ENCODE measurements at regions not wholly inside any gene's neighbourhood (a gene's known extent, or its start where the extent isn't known, plus 50 kb on each side); places are given as distances from the start of the nearest gene placed in this dataset.

- POLR2A ChIA-PET: interaction anchor here (1.0 kb wide), 1 partner anchor 26 kb away, joined by 3 read pairs; no protein-coding TSS in a partner anchor
- Histone ChIP-seq H3K27me3 (ENCODE audit: control insufficient read depth, insufficient read depth, low read length) (peaks cover 8% of the 10 kb centered on the region), H3K27ac (ENCODE audit: low read depth, low read length) (no peak overlapping the region), H3K4me3 (ENCODE audit: low read depth, low read length) (no peak overlapping the region), H3K9me3 (ENCODE audit: control insufficient read depth, insufficient read depth, low read length) (peaks cover 5% of the 10 kb centered on the region; the same call in 1 of the 2 replicates)
- no peak for TF ChIP-seq CTCF (IDR thresholded peaks at IDR 0.05; ENCODE audit: low read depth, low read length)
- DNase-seq (ENCODE audit: low read depth, low spot score): no peak
- CTCF ChIA-PET: interaction anchor here (1.7 kb wide), 1 partner anchor 883 kb away, joined by 3 read pairs; no protein-coding TSS in a partner anchor
These were observed 189.3 kb downstream of the ANAPC1 start for GRCh38 chr2:111694700-111695101.

GRCh38 chr2:111695441-111696007 is 188.5 kb downstream of the ANAPC1 start:
- no peak for TF ChIP-seq CTCF (IDR thresholded peaks at IDR 0.05; ENCODE audit: low read depth, low read length)
- Histone ChIP-seq H3K27me3 (ENCODE audit: control insufficient read depth, insufficient read depth, low read length) (peaks cover 6% of the 10 kb centered on the region), H3K9me3 (ENCODE audit: control insufficient read depth, insufficient read depth, low read length) (peaks cover 5% of the 10 kb centered on the region; the same call in 1 of the 2 replicates), H3K27ac (ENCODE audit: low read depth, low read length) (no peak overlapping the region), H3K4me3 (ENCODE audit: low read depth, low read length) (no peak overlapping the region)
- no peak for DNase-seq (ENCODE audit: low read depth, low spot score)
- CTCF ChIA-PET: no interaction called here
- POLR2A ChIA-PET: interaction anchor here (1.0 kb wide), 1 partner anchor 27 kb away, joined by 3 read pairs; no protein-coding TSS in a partner anchor

GRCh38 chr2:111696226-111696625 is 187.8 kb downstream of the ANAPC1 start:
- no peak for TF ChIP-seq CTCF (IDR thresholded peaks at IDR 0.05; ENCODE audit: low read depth, low read length)
- ChIA-PET CTCF (no interaction called here), POLR2A (no interaction called here)
- Histone ChIP-seq H3K27me3 (ENCODE audit: control insufficient read depth, insufficient read depth, low read length) (peaks cover 2% of the 10 kb centered on the region), H3K27ac (ENCODE audit: low read depth, low read length) (no peak overlapping the region), H3K4me3 (ENCODE audit: low read depth, low read length) (no peak overlapping the region), H3K9me3 (ENCODE audit: control insufficient read depth, insufficient read depth, low read length) (peaks cover 6% of the 10 kb centered on the region)
- no peak for DNase-seq (ENCODE audit: low read depth, low spot score)

DNA sequence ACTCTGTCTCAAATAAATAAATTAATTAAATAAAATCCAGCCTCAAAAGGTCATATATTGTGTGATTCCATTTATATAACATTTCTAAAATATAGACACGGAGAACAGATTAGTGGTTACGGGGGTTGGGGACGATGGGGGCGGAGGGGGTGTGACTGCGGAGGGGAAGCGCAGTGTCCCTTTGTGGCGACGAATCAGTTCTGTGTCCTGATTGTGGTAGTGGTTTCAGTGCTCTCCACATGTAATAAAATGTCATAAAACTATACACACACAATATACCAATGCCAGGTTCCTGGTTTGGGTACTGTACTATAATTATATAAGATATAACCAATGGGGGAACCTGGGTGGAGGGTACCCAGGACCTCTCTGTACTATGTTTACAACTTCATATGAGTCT is 186.4 kb downstream of the ANAPC1 start:
- ChIA-PET POLR2A (interaction anchor here (1.9 kb wide), 1 partner anchor 21 kb away, joined by 11 read pairs; no protein-coding TSS in a partner anchor), CTCF (interaction anchor here (2.3 kb wide), 1 partner anchor 885 kb away, joined by 10 read pairs; no protein-coding TSS in a partner anchor)
- H3K27ac ChIP-seq (ENCODE audit: low read depth, low read length): no peak overlapping the region
- H3K9me3 ChIP-seq (ENCODE audit: control insufficient read depth, insufficient read depth, low read length): peaks cover 8% of the 10 kb centered on the region
- no peaks in the 10 kb centered on the region for H3K27me3 ChIP-seq (ENCODE audit: control insufficient read depth, insufficient read depth, low read length)
- DNase-seq (ENCODE audit: low read depth, low spot score): no peak
- no peak overlapping the region for H3K4me3 ChIP-seq (ENCODE audit: low read depth, low read length)
- TF ChIP-seq CTCF (IDR thresholded peaks at IDR 0.05; ENCODE audit: low read depth, low read length): no peak

GRCh38 chr2:111698089-111698488 is 185.9 kb downstream of the ANAPC1 start:
- Histone ChIP-seq H3K4me3 (ENCODE audit: low read depth, low read length) (no peak overlapping the region), H3K9me3 (ENCODE audit: control insufficient read depth, insufficient read depth, low read length) (peaks cover 8% of the 10 kb centered on the region), H3K27ac (ENCODE audit: low read depth, low read length) (no peak overlapping the region), H3K27me3 (ENCODE audit: control insufficient read depth, insufficient read depth, low read length) (no peaks in the 10 kb centered on the region)
- no peak for TF ChIP-seq CTCF (IDR thresholded peaks at IDR 0.05; ENCODE audit: low read depth, low read length)
- DNase-seq (ENCODE audit: low read depth, low spot score): no peak
- POLR2A ChIA-PET: interaction anchor here (1.9 kb wide), 1 partner anchor 22 kb away, joined by 11 read pairs; no protein-coding TSS in a partner anchor
- CTCF ChIA-PET: interaction anchor here (1.8 to 2.3 kb wide), 2 partner anchors 581 to 886 kb away, joined by 6 to 10 read pairs; no protein-coding TSS in a partner anchor
